Ovary (tissue), 3 donors: ENCODE measurements at regions not wholly inside any gene's neighbourhood (a gene's known extent, or its start where the extent isn't known, plus 50 kb on each side); places are given as distances from the start of the nearest gene placed in this dataset.

ENCODE experiments used
- EP300 ChIP-seq: sonication (generic); formaldehyde crosslinking; IDR thresholded peaks from one replicate; pipeline ENCODE4 v1.6.1; 2017; ENCODE audit warnings: antibody characterized with exemption
- POLR2A ChIP-seq: fragments of 450-650 bp; IDR thresholded peaks from one replicate; pipeline ENCODE4 v1.6.1; 2017; ENCODE audit warnings: antibody characterized with exemption, mild to moderate bottlenecking, moderate library complexity
- TF ChIP-seq, protein P1 (sequence below), 3 donors: fragments of 450-650 bp in 2 of 3; fragments of 200-600 bp in 1 of 3; IDR thresholded peaks; one replicate each; pipeline versions ENCODE4 v1.5.1 to v1.8.0; 2016 to 2022; ENCODE audit warnings: antibody characterized with exemption in 3 of 3, mild to moderate bottlenecking in 1 of 3
- donor health status: DM: no; HTN: no; CAD: no.

DNA sequence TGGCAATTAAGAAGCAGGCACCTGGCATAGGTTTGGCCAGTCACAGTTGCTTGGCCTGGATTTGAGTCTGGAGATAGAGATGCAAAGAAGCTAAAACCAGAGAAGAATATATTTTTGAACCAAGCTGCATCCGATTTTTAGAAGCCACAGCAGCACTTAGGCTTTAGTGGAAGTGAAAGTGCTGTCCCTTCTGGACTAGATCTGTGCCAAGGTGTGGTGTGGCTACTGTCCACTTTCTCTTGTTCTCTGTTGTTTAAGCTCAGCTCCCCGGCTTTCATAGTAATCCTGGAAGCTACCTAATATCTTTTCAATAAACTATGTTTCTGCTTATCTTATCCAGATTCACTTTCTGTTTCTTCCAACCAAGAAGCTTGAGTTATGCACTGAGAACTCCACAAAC, 183.4 kb upstream of the THRB start:
- TF ChIP-seq, protein P1, sequence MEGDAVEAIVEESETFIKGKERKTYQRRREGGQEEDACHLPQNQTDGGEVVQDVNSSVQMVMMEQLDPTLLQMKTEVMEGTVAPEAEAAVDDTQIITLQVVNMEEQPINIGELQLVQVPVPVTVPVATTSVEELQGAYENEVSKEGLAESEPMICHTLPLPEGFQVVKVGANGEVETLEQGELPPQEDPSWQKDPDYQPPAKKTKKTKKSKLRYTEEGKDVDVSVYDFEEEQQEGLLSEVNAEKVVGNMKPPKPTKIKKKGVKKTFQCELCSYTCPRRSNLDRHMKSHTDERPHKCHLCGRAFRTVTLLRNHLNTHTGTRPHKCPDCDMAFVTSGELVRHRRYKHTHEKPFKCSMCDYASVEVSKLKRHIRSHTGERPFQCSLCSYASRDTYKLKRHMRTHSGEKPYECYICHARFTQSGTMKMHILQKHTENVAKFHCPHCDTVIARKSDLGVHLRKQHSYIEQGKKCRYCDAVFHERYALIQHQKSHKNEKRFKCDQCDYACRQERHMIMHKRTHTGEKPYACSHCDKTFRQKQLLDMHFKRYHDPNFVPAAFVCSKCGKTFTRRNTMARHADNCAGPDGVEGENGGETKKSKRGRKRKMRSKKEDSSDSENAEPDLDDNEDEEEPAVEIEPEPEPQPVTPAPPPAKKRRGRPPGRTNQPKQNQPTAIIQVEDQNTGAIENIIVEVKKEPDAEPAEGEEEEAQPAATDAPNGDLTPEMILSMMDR (IDR thresholded peaks at IDR 0.05) = no peak
- TF ChIP-seq EP300 (no peak), POLR2A (no peak)
